HG03342 (cell line): ENCODE measurements at regions not wholly inside any gene's neighbourhood (a gene's known extent, or its start where the extent isn't known, plus 50 kb on each side); places are given as distances from the start of the nearest gene placed in this dataset.
A peak's percentile ranks its signal among the peaks of the same experiment; 100 is the strongest.

ENCODE experiments used
- ATAC-seq: cut with Tn5 transposase; IDR thresholded peaks from one replicate; pipeline ENCODE4 v1.9.1; 2021; ENCODE audit warnings: mild to moderate bottlenecking, moderate library complexity; ENCODE audit not compliant: unreplicated experiment

DNA sequence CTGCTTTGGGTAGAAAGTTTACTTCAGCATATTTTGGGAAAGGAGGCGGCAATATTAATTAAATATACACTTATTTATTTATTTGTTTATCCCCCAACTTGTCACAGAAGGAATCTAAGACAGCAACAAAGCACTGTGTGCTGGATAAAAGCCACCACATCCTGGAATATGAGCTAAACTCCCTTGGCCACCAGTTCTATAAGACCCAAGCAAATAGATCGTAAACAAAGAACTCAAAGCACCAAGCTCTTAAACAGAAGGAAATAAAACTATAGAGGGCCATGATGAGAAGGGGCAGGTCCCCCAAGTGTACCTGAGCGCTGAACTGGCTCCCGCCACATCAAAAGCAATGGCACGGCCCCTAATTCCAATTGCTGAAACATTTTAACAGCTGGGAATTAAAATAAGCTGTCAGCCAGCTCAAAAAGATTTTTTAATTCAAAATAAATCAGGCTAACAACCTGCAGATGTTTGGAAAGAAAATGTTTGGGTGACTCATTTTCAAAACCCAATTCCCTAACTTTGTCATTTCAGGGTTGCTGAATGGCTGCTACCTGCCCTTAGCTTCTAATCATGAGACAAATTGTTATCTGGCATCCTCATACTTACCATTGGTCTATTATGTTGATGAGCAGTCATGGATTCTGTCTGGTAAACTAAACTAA is 127.1 kb downstream of the SLC30A10 start:
- no peak for ATAC-seq

DNA sequence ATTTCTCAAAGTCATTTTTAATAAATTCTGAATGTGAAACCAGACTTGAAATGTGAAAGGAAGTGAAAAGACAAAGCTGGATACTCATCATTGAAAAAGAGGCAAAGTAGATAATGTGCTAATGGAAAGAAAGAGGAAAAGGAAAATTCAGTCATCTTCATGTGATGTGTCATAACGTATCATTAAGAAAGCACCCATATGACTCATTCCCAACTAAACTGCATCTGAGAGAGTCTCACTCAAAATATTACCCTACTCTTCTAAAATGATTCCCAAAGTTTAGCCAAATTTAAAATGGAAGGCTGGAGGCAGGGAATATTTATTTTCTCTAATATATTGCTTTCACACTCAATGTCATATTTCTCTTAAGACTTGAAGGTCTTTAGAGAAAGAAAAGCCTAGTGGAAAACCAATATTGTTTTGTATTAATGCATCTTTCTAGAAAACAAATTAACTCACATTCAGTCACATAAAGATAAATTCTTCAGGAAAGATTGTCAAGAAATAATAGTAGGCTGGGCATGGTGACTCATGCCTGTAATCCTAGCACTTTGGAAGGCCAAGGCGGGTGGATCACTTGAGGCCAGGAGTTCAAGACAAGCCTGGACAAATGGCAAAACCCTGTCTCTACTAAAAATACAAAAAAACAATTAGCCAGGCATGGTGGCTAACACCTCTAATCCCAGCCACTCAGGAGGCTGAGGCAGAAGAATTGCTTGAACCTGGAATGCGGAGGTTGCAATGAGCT is 129.9 kb downstream of the SLC30A10 start:
- ATAC-seq: peak; percentile 60

DNA sequence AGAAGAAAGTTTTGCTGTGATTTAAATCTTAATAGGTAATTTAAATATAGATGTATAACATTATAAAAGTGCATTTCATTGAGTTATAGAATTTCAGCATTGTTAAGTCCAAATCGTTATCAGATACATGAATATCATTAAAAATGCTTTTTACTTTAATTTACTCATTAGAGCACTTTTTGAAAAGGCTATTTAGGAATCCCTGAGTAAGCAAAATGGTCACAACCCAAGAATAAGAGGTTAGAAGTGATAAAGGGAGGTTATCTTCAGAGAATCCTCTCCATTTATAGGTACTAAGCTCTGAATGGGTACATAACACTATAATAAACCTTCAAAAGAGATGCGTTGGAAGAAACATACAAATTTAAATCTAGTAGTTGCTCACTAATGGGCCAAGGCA is 130.7 kb downstream of the SLC30A10 start:
- no peak for ATAC-seq

DNA sequence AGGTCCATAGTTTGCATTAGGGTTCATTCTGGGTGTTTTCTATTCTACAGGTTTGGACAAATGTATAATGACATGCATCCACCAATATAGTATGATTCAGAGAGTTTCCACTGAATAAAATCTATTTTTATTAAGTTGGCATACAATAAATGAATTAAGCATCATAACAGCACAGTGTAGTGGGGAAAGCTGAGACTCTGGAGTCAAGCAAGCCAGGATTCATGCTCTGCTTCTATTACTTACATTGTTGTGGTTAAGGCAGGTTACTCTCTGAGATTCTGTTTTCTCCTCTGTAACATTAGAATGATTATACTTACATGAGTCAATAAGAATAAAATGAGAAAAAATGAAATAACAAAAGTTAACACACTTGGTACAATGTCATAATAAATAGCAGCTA is 131.3 kb downstream of the SLC30A10 start:
- ATAC-seq: no peak

DNA sequence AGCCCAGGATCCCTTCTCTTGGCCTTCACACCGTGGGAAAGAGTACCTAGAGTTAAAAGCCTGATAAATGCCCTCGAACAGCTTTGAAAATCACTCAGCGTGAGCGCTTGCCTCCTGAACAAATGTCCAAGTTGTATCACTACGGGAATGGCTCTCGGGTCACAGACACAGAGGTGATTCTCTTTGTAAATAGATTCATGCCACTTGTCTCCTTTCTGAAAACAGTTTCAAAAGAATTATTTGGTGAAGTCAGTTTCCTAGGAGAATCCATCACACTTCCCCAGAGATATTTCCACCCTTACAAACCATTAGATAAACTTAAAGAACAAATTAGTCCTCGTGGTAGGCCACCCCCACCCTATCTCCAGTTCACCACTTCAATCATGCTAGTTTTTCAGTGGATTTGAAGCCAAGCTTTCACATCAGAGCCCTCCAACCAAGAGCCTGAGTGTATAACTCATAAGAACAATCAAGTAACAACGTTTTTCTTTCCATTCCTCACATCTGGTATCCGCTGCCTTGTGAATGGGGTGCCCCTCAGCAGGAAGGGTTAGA is 132.9 kb downstream of the SLC30A10 start:
- no peak for ATAC-seq

DNA sequence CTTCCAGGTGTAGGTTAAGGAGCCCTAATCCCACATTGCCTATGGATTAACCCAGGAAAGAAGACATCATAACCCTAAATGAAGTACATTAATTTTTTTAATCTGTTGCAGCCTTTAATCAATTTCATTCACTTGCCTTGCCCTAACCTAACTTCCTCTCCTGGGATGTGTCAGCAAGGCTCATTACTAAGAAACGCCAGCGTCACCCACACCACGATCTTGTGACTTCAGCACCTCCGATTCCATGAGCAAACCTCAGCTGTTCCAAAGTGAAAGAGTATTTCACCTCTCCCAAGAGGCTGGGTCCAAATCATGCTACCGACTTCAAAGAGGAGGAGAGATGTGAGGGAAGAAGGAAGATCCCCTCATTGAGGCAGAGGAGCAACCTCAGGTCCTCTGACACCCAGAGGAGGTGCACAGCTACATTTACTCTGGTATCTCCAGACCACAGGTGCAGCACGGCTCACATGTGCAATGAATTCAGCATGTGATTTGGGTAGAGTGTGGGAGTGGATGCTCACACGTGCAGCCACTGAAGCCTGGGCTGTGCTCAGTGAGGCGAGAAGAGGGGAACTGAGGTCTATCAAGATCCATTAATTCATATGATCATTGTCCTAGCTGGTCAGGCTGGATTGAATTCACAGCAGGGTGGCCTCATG is 134.1 kb downstream of the SLC30A10 start:
- peak; percentile 65 for ATAC-seq

DNA sequence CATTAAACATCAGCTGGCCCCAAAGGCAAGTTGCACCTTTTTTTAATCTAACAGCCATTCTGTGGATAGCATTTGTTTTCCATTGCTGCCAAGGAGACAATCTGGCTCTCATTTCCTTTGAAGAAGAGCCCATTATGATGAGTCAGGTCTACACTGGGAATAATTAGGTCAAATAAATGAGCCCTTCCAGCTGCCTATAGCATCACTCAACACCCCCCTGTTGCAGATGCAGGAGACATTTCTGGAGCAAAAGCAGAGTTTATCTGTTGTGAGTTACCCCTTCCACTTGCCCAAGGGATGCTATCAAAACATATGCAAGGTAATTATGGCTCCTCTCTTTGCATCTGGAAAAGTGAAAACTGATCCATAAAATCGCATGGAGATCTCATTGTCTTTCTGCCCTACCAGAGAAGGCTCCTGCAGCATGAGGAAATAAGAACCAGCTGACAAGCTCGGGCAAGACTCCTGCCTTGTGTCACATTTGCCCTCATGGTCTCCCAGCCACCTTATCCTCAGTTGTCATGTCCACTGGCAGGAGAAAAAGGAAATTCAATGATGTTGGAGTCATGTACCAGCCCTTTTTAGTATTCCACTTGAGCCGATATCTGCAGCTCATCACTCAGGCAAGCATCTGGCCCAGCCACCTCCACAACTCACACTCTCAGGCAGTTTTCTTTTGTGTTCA is 135.9 kb downstream of the SLC30A10 start:
- no peak for ATAC-seq

DNA sequence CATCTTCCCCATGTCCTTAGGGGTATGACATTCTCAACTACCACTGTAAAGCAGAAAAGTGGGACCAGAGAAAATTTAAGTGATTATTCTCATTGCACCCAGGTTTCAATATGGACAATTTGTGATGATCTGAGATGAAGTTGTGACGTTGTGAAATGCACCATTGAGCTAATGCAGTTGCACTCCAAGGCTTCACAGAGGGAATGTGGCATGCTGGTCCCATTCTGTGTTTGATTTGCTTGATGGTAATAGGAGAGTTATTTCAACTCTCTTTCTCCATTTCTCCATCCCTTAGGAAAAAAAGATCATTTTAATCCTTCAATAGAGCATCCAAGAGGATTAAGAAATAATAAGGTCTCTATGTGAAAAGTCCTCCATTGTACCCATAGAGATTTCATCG is 136.6 kb downstream of the SLC30A10 start:
- no peak for ATAC-seq

DNA sequence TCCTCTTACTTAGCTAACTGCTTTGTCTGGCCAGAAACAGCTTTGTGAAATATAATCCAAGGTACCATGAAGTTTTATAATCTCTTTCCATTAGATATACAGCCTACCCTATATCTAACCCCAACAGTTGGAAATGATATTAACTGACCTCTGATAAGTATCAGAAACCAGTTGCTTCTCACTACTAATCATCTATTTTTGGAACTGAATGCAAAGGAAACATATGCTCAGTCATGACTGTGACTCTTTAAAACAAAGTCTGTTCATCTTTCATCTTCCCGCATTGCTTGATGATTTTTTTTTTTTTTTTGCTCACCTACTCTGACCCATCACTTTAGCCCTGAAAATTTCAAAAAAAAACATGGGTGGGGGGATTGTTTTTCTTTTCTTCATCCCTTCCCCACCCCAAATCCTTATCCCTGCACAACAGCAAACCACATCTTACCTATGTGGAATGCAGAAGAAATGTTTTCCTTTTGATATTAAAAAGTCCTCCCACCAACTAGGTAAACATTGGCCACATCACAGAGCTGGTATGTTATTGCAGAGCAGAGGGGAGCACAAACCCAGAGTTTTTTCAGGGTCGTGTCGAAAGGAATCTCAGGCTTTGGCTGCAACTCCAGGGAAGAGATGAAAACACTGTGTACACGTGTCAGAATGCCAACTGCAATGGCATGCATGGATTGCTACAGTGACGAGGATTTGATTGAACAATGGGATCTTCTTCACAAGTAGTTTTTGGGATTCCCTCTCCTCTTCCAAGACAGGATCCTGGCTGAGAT is 137.3 kb downstream of the SLC30A10 start:
- ATAC-seq: no peak

DNA sequence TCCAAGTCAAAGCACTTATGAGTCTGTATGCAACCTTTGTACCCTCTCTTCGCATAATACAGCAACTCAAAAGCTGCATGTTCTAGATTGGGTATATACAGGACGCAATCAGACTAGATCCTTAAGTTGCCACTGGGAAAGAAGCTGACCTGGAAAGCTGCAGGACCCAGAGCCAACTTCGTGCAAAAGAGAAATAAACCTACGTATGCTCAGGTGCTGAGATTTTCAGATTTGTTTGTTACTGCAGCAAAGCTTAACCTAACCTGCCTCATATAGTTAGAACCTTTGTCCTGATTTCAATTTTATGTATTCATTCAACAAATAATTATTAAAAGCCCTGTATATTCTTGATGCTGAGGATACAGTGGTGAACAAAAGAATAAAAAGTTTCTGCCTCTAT is 139.7 kb downstream of the SLC30A10 start:
- no peak for ATAC-seq

DNA sequence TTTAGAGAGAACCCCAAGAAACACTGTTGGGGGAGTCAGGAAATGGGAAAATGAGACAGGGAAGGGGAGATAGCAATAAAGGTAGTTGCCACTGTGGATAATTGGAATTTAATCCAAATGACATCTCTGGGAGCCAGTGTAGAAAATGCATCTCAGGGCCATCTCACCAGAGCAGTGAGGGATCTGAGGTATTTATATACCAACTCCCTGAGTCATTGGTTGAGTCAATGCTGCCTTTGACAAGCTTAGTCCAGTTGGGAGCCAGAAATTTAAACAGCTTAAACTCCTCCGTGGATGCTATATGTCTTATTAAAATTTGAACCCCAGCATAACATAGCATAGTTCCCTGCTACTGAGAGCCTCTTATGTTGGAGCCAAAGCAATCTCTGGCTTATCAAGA is 140.3 kb downstream of the SLC30A10 start:
- no peak for ATAC-seq

DNA sequence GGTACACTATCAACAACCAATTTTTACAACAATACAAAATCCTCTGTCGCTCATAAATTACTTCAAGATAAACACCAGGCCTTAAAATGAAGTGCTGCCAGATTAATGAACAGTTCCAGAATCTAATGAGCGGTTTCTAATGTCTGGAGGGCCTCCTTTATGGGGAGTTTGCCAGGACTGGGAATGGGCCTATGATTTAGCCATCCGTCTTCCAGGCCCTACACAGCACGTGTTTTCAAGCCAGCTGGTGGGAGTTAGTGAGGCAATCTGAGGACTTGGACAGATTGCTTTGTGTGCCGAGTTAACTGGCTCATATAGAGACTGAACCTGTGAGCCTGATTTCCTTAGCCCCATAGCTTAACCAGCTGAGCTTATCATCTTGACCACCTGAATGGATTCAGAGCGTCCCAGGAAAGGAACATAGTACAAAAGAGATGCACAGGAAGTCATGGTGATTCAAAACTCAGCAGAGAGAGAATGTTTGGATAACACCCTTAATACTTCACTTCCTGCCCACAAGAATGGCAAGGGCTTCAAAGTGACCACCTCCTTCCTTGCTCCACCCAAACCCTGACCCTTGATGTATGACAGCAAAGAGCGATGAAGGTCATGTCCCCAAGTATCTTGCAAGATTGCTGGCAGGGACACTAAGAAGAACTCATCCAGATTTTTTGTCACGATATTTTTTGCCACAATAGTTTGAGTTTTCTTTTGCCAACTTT is 143.5 kb downstream of the SLC30A10 start:
- ATAC-seq: no peak

DNA sequence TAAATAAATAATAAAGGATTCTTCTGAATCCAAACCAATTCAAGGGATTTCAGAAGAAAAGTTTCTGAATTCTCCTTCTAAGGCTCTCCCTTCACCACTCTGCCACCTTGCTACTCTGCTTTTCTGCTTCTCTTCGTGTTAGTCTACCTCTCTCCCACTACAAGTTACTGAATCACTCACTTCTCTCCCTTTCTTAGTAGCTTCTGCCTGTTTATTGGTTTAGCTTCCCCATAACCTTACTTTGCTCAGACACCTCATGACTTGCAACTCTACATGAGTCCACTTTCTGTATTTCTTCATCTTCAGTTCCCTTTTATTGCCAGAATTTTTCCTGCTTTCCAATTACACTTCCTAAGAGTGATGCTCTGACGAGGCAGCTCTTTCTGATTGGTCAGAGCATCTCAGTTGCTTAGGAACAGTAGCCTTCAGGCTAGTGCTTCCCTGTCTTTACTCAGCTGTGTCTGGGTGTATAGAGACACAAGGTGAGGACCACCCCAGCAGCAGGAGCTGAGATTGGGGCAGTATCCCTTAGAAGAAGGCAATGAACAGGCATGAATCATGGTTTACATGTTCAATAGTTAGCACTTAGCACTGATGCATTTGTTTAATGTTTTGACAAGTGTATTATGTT is 144.6 kb downstream of the SLC30A10 start:
- ATAC-seq: no peak

DNA sequence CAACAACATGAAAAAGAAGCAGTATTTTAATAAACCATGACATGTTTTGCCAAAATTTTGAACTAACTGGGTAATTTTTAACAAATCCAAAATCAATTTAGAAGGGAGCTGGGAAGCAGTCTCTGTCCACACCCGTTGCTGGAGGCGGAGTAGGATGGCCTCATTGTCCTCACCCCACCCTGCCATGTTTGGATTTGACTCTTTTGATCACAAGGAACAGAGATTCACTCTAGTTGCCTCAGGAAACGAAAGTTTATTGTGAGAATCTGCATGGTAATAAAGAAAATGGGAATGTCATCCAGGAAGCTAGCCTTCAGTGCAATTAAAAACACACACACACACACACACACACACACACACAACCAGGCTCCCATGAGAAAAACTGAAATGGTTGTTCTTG is 145.4 kb downstream of the SLC30A10 start:
- ATAC-seq: no peak

DNA sequence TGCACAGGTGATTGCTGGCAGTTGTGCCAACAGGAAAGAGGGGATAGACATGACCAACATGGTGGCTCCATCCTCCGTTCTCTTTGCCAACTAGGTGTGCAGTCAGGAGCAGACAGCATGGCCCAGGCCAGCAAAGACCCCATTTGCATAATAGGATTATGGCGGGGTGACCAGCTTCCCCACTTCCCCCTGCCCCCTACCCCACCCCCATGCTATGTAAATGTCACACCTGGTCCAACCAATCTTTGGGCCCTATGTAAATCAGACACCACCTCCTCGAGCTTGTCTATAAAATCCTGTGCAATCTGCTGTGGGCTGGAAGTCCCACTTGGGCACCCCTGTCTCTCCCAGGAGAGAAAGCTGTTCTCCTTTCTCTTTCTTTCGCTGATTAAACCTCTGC is 146.0 kb downstream of the SLC30A10 start:
- ATAC-seq: no peak

DNA sequence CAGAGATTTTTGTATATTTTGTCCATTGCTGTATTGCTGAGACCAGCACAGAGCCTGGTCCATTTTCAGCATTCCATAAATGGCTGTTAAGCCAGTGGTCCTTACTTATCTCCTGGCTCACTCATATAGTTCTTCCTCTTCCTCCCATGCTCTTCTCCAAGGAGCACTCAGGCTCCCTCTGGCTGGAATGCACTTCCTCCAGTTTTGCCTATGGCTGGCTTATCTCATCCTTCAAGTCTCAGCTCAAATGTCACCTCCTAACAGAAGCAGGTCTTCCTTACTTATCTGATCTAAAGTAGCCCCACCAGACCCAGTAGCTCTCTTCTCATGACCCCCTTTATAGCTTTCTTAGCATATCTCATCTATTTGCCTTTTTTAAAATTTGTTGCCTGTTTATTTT is 146.9 kb downstream of the SLC30A10 start:
- ATAC-seq: no peak

DNA sequence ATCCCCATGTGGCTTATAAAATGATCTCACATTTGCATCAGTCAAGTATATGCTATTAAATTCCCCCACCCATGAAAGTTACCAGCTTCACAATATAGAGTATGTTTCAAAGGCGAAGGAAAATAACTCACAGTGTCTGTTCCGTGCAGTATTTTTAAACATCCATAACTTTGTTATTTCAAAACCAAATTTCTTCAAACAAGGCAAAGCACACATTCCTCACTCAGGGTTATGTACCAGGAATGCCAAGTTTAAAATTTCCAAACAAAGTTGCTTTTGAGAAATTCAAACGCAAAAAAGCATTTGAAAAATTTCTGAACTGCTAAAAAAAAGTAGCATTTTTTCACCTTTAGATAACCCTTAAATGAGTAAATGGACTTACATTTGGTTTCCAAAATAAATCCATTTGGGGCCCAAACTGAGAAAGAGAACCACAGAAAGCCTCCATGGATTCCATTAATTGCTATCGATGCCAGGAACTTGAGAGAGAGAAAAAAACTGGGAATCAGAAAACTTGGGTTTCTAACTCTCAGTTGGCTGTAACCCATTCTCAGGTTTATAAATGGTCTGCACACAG is 149.5 kb downstream of the SLC30A10 start:
- no peak for ATAC-seq

DNA sequence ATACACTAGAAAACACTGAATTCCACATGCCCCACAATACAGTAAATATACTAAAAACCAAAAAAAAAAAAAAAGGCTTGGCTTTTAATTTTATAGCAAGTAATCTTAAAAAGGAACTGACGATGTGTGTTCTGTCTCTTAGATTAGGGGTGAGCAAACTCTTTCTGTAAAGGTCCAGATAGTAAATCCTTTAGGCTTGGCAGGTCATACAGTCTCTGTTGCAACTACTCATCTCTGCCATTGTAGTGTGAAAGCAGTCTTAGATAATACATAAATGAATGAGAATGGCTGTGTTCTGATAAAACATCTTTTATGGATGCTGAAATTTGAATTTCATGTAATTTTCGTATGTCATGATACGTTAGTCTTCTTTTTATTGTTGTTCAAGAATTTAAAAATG is 150.2 kb downstream of the SLC30A10 start:
- ATAC-seq: no peak

DNA sequence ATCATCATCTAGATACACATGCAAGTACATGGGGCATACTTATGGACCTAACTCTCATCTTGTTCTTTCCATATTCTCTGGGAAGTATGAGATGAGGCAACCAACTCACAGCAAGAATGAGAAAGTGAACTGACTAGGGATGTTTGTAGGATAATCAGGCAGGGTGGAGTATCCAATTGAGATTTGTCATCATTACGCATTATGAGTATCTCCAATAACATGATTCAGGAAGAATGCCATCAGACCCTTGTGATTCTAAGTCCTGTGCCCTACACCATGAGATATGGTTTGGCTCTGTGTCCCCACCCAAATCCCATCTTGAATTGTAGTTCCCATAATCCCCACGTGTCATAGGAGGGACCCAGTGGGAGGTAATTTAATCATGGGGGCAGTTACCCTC is 154.0 kb downstream of the SLC30A10 start:
- ATAC-seq: no peak
